Activated naive CD4-positive, alpha-beta T cell treated with anti-CD3 and anti-CD28 coated beads for 36 hours (primary cell): ENCODE measurements at regions not wholly inside any gene's neighbourhood (a gene's known extent, or its start where the extent isn't known, plus 50 kb on each side); places are given as distances from the start of the nearest gene placed in this dataset.

Experiments
- CTCF ChIA-PET: fragments of 350-600 bp; sonication (Branson Sonifier 250); formaldehyde crosslinking; loops from one replicate; lab custom pipeline; 2021; ENCODE audit warnings: antibody characterized with exemption; lab: Charles Lee
- DNase-seq: peaks from one replicate; pipeline ENCODE4 v3.0.0-alpha.2; 2020
- H3K27ac Mint-ChIP-seq: one replicate; pipeline ENCODE4 v1.8.0; 2021; ENCODE audit warnings: mild to moderate bottlenecking, mixed read lengths
- H3K27me3 Mint-ChIP-seq: one replicate; pipeline ENCODE4 v1.8.0; 2021; ENCODE audit warnings: low read depth, mixed read lengths
- H3K36me3 Mint-ChIP-seq: one replicate; pipeline ENCODE4 v1.8.0; 2021; ENCODE audit warnings: low read depth, mixed read lengths
- H3K4me1 Mint-ChIP-seq: one replicate; pipeline ENCODE4 v1.8.0; 2021; ENCODE audit warnings: low read depth, mixed read lengths
- H3K4me3 Mint-ChIP-seq: one replicate; pipeline ENCODE4 v1.8.0; 2021; ENCODE audit warnings: mild to moderate bottlenecking, moderate library complexity, mixed read lengths
- H3K9me3 Mint-ChIP-seq: one replicate; pipeline ENCODE4 v1.8.0; 2021; ENCODE audit warnings: mixed read lengths
- intact Hi-C: fragments of 100-400 bp; cut with micrococcal nuclease; formaldehyde crosslinking; loops from one replicate; pipeline ENCODE4 v1.15.1; 2023

DNA sequence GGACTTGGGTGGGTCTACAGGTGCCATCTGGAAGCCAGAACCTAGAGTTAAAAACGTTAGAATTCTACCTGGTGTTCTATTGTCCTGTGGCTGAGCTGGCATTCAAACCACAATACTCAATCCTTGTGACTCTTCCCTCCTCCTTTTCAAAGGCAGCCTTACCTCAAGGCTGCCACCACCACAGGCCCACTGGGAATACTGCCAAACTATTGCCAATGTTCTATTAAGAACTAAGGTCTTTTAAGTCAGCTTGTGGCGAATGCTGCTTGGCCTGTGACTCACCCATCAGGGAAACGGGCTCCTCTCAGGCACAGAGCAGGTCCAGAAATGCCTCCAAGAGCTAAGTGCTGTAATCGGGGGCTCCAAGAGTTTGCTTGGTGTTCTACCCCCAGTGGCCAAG, 1008.4 kb downstream of the JRKL start:
- DNase-seq = no peak
- no peak overlapping the region for H3K4me3 Mint-ChIP-seq
- no peaks in the 10 kb centered on the region for H3K27me3 Mint-ChIP-seq
- intact Hi-C loops = no loop called here
- H3K4me1 Mint-ChIP-seq = no peaks in the 10 kb centered on the region
- H3K27ac Mint-ChIP-seq = no peak overlapping the region
- peaks cover 2% of the 10 kb centered on the region for H3K9me3 Mint-ChIP-seq
- no peaks in the 10 kb centered on the region for H3K36me3 Mint-ChIP-seq
- CTCF ChIA-PET = no interaction called here

DNA sequence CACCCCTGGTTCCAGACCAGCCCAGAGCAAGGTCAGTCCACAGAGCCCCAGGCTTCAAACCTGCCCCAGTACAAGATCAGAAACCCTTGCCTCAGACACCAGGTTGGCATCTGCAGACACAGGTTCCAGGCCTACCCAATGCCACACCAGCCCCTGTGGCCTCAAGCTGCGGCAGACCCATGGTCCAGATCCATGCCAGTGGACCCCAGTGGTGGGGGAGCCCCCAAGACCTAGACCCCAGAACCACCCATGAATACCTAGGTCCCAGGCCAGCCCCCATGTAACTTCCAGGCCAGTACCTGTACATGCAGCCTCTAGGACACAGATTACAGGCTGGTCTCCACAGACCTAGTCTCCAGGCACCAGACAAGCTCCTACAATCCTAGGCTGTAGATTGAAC, 1019.3 kb downstream of the JRKL start:
- intact Hi-C loops = no loop called here
- no peak overlapping the region for H3K4me3 Mint-ChIP-seq
- H3K9me3 Mint-ChIP-seq = peaks cover 12% of the 10 kb centered on the region
- no peaks in the 10 kb centered on the region for H3K27me3 Mint-ChIP-seq
- no peak for DNase-seq
- no peaks in the 10 kb centered on the region for H3K36me3 Mint-ChIP-seq
- CTCF ChIA-PET = no interaction called here
- H3K4me1 Mint-ChIP-seq = no peaks in the 10 kb centered on the region
- H3K27ac Mint-ChIP-seq = no peak overlapping the region

- no peak overlapping the region for H3K27ac Mint-ChIP-seq
- CTCF ChIA-PET = no interaction called here
- H3K36me3 Mint-ChIP-seq = no peaks in the 10 kb centered on the region
- peaks cover 14% of the 10 kb centered on the region for H3K9me3 Mint-ChIP-seq
- DNase-seq = no peak
- intact Hi-C loops = no loop called here
- H3K4me3 Mint-ChIP-seq = no peak overlapping the region
- H3K27me3 Mint-ChIP-seq = no peaks in the 10 kb centered on the region
- H3K4me1 Mint-ChIP-seq = no peaks in the 10 kb centered on the region
Observed at GRCh38 chr11:97414801-97415200, 1025.0 kb downstream of the JRKL start.

DNA sequence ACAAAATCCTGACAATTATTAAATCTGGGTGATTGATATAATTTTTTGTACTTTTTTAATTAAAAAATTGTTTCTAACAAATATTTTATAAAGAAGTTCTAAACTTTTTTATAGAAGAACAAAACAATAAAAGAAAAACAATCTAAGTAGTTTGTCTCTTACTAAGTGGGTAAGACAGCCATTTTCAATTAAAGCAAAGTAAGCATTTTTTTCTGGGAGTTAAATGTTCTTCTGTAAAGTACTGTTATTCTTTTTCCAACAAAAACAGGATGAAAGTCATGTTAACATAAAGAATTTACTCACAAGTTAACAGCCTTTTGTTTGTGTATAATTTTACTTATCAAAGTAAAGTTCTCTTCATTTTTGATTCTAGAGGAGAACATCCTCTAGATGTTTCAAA, 1029.9 kb downstream of the JRKL start:
- no peak overlapping the region for H3K4me3 Mint-ChIP-seq
- H3K27ac Mint-ChIP-seq = no peak overlapping the region
- no peaks in the 10 kb centered on the region for H3K36me3 Mint-ChIP-seq
- H3K9me3 Mint-ChIP-seq = peaks cover 6% of the 10 kb centered on the region
- H3K4me1 Mint-ChIP-seq = no peaks in the 10 kb centered on the region
- no peaks in the 10 kb centered on the region for H3K27me3 Mint-ChIP-seq
- no peak for DNase-seq
- intact Hi-C loops = no loop called here
- CTCF ChIA-PET = no interaction called here

- intact Hi-C loops = no loop called here
- DNase-seq = no peak
- Mint-ChIP-seq H3K36me3 (no peaks in the 10 kb centered on the region), H3K27ac (no peak overlapping the region), H3K4me3 (no peak overlapping the region), H3K4me1 (no peaks in the 10 kb centered on the region), H3K27me3 (no peaks in the 10 kb centered on the region), H3K9me3 (no peaks in the 10 kb centered on the region)
- CTCF ChIA-PET = no interaction called here
Observed at GRCh38 chr11:97428247-97428790, 1038.5 kb downstream of the JRKL start.

DNA sequence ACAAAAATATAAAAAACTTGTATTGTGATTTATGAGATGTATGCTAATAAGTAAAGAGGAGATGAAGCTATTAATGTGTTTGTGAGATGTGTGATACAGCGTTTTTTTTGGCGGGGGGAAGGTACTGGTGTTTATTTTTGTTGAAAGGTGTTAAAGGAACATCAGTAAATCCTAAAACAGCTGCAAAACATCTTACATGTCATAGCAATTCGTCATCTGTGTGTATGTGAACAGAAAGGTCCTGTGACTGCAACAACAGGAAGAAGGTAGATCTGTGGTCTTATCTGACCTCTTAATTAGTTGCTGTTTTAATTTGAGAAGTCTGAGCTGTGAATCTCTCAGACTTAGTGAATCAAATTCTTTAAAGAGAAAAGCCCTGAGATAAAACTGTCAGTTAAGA, 1041.1 kb downstream of the JRKL start:
- no peak for DNase-seq
- no peak overlapping the region for H3K27ac Mint-ChIP-seq
- CTCF ChIA-PET = no interaction called here
- no peaks in the 10 kb centered on the region for H3K36me3 Mint-ChIP-seq
- peaks cover 1% of the 10 kb centered on the region for H3K9me3 Mint-ChIP-seq
- H3K27me3 Mint-ChIP-seq = no peaks in the 10 kb centered on the region
- intact Hi-C loops = no loop called here
- H3K4me1 Mint-ChIP-seq = no peaks in the 10 kb centered on the region
- no peak overlapping the region for H3K4me3 Mint-ChIP-seq

- DNase-seq = no peak
- CTCF ChIA-PET = no interaction called here
Observed at GRCh38 chr11:97432926-97433325, 1043.1 kb downstream of the JRKL start.

GRCh38 chr11:97445561-97445960, 1055.7 kb downstream of the JRKL start:
- Mint-ChIP-seq H3K4me3 (no peak overlapping the region), H3K27me3 (no peaks in the 10 kb centered on the region), H3K36me3 (no peaks in the 10 kb centered on the region), H3K4me1 (no peaks in the 10 kb centered on the region), H3K9me3 (peaks cover 6% of the 10 kb centered on the region), H3K27ac (no peak overlapping the region)
- DNase-seq = no peak
- CTCF ChIA-PET = no interaction called here
- intact Hi-C loops = no loop called here

More at GRCh38 chr11:97432926-97433325, 1043.1 kb downstream of the JRKL start:
- H3K4me1 Mint-ChIP-seq = no peaks in the 10 kb centered on the region
- intact Hi-C loops = no loop called here
- H3K4me3 Mint-ChIP-seq = no peak overlapping the region
- no peaks in the 10 kb centered on the region for H3K36me3 Mint-ChIP-seq
- H3K9me3 Mint-ChIP-seq = peaks cover 1% of the 10 kb centered on the region
- H3K27me3 Mint-ChIP-seq = no peaks in the 10 kb centered on the region
- H3K27ac Mint-ChIP-seq = no peak overlapping the region

DNA sequence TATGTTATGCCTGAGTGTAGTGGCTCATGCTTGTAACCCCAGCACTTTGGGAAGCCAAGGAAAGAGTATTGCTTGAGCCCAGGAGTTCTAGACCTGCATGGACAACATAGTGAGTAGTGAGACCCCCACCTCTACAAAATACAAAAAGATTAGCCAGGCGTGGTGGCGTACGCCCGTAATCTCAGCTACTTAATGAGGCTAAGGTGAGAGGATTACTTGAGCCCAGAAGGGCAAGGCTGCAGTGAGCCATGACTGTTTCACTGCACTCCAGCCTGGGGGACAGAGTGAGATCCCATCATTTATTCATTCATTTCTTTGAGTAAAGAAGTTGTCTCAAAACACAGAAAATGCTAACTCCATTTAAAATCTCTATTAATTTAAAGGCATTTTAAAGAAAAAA, 1061.6 kb downstream of the JRKL start:
- CTCF ChIA-PET = no interaction called here
- Mint-ChIP-seq H3K9me3 (peaks cover 3% of the 10 kb centered on the region), H3K27me3 (no peaks in the 10 kb centered on the region), H3K4me3 (no peak overlapping the region), H3K36me3 (no peaks in the 10 kb centered on the region), H3K4me1 (no peaks in the 10 kb centered on the region), H3K27ac (no peak overlapping the region)
- intact Hi-C loops = no loop called here
- DNase-seq = no peak

DNA sequence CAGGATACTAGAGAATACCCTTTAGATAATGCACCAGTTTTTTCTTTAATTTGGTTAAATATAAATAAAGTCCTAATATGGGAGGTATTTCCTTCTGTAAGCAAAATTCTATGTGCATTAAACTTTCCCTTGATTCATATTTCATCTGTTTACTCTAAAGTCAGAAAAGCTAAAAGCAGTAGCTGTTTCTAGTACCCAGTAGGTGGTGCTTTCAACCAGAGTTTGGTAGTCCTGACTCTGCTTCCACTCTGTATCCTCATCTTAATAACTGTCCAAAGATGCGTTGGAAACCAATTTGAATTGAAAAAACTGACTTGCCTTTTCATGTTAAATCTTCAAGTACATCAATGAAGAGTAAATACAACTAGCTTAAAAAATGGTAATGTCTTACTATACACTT, 1065.2 kb downstream of the JRKL start:
- H3K36me3 Mint-ChIP-seq = no peaks in the 10 kb centered on the region
- peaks cover 2% of the 10 kb centered on the region for H3K9me3 Mint-ChIP-seq
- no peak overlapping the region for H3K4me3 Mint-ChIP-seq
- no peaks in the 10 kb centered on the region for H3K4me1 Mint-ChIP-seq
- intact Hi-C loops = no loop called here
- H3K27me3 Mint-ChIP-seq = no peaks in the 10 kb centered on the region
- no peak for DNase-seq
- H3K27ac Mint-ChIP-seq = no peak overlapping the region
- CTCF ChIA-PET = interaction anchor here (0.5 to 0.8 kb wide), 2 partner anchors 22 to 51 kb away, joined by 3 to 4 read pairs; no protein-coding TSS in a partner anchor

GRCh38 chr11:97460091-97460490, 1070.3 kb downstream of the JRKL start:
- DNase-seq = no peak
- no peaks in the 10 kb centered on the region for H3K27me3 Mint-ChIP-seq
- peaks cover 3% of the 10 kb centered on the region for H3K36me3 Mint-ChIP-seq
- H3K27ac Mint-ChIP-seq = no peak overlapping the region
- H3K4me3 Mint-ChIP-seq = no peak overlapping the region
- no peaks in the 10 kb centered on the region for H3K4me1 Mint-ChIP-seq
- CTCF ChIA-PET = no interaction called here
- peaks cover 29% of the 10 kb centered on the region for H3K9me3 Mint-ChIP-seq
- intact Hi-C loops = no loop called here

GRCh38 chr11:97461044-97461880, 1071.4 kb downstream of the JRKL start:
- peaks cover 3% of the 10 kb centered on the region for H3K36me3 Mint-ChIP-seq
- DNase-seq = no peak
- no peak overlapping the region for H3K4me3 Mint-ChIP-seq
- no peaks in the 10 kb centered on the region for H3K4me1 Mint-ChIP-seq
- intact Hi-C loops = no loop called here
- CTCF ChIA-PET = no interaction called here
- H3K9me3 Mint-ChIP-seq = peaks cover 30% of the 10 kb centered on the region
- H3K27ac Mint-ChIP-seq = no peak overlapping the region
- H3K27me3 Mint-ChIP-seq = no peaks in the 10 kb centered on the region

DNA sequence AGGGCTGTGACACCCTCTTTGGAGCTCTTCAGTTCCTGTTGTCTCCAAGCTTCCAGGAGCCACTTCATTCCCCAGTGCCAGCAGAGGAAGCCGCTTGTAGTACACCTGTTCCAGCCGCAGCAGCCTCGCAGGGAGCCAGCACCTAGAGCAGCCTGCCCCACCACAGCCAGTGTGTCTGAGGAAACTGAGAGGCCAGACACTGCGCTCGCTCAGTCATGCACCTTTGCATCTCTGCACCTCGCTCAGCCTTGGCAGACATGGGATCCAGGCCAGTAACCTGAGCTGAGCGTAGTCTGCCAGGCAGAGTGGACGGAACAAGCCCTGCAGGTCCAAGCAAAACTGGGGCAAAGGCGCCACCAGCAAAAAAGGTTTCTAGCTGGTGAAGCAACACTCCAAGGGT, 1072.1 kb downstream of the JRKL start:
- Mint-ChIP-seq H3K36me3 (peaks cover 3% of the 10 kb centered on the region), H3K9me3 (peaks cover 30% of the 10 kb centered on the region), H3K27me3 (no peaks in the 10 kb centered on the region), H3K4me3 (no peak overlapping the region), H3K27ac (no peak overlapping the region), H3K4me1 (no peaks in the 10 kb centered on the region)
- CTCF ChIA-PET = no interaction called here
- no peak for DNase-seq
- intact Hi-C loops = no loop called here
